ENCODE measurements at regions not wholly inside any gene's neighbourhood (a gene's known extent, or its start where the extent isn't known, plus 50 kb on each side); places are given as distances from the start of the nearest gene placed in this dataset.

- ATAC-seq: no peak
- Mint-ChIP-seq H3K9me3 (no peaks in the 10 kb centered on the region), H3K27ac (no peak overlapping the region), H3K36me3 (no peaks in the 10 kb centered on the region), H3K4me1 (no peaks in the 10 kb centered on the region), H3K27me3 (peaks cover 42% of the 10 kb centered on the region), H3K4me3 (no peak overlapping the region)
Observed at GRCh38 chr20:24870881-24871280, 78.2 kb upstream of the CST7 start.

GRCh38 chr20:24871480-24872213, 77.4 kb upstream of the CST7 start:
- ATAC-seq: no peak
- Mint-ChIP-seq H3K4me1 (no peaks in the 10 kb centered on the region), H3K4me3 (no peak overlapping the region), H3K27me3 (peaks cover 42% of the 10 kb centered on the region), H3K9me3 (no peaks in the 10 kb centered on the region), H3K36me3 (no peaks in the 10 kb centered on the region), H3K27ac (no peak overlapping the region)

- Mint-ChIP-seq H3K9me3 (no peaks in the 10 kb centered on the region), H3K4me3 (no peak overlapping the region), H3K27me3 (peaks cover 42% of the 10 kb centered on the region), H3K36me3 (no peaks in the 10 kb centered on the region), H3K4me1 (no peaks in the 10 kb centered on the region), H3K27ac (no peak overlapping the region)
- ATAC-seq: no peak
Observed at GRCh38 chr20:24872291-24873024, 76.6 kb upstream of the CST7 start.

GRCh38 chr20:24873025-24873620, 75.9 kb upstream of the CST7 start:
- no peak overlapping the region for H3K27ac Mint-ChIP-seq
- peaks cover 42% of the 10 kb centered on the region for H3K27me3 Mint-ChIP-seq
- no peak overlapping the region for H3K4me3 Mint-ChIP-seq
- no peaks in the 10 kb centered on the region for H3K9me3 Mint-ChIP-seq
- H3K36me3 Mint-ChIP-seq: no peaks in the 10 kb centered on the region
- ATAC-seq: no peak
- no peaks in the 10 kb centered on the region for H3K4me1 Mint-ChIP-seq

- Mint-ChIP-seq H3K27me3 (peaks cover 42% of the 10 kb centered on the region), H3K36me3 (no peaks in the 10 kb centered on the region), H3K4me1 (no peaks in the 10 kb centered on the region), H3K9me3 (no peaks in the 10 kb centered on the region), H3K4me3 (no peak overlapping the region), H3K27ac (no peak overlapping the region)
- no peak for ATAC-seq
Observed at GRCh38 chr20:24875078-24875477, 74.0 kb upstream of the CST7 start.

- Mint-ChIP-seq H3K27ac (no peak overlapping the region), H3K4me1 (no peaks in the 10 kb centered on the region), H3K9me3 (no peaks in the 10 kb centered on the region), H3K36me3 (no peaks in the 10 kb centered on the region), H3K4me3 (no peak overlapping the region), H3K27me3 (peaks cover 20% of the 10 kb centered on the region)
- ATAC-seq: no peak
Observed at GRCh38 chr20:24877652-24878051, 71.4 kb upstream of the CST7 start.

- no peak overlapping the region for H3K4me3 Mint-ChIP-seq
- H3K27me3 Mint-ChIP-seq: peaks cover 16% of the 10 kb centered on the region
- no peak for ATAC-seq
- H3K27ac Mint-ChIP-seq: no peak overlapping the region
- peaks cover 4% of the 10 kb centered on the region for H3K9me3 Mint-ChIP-seq
- peaks cover 3% of the 10 kb centered on the region for H3K36me3 Mint-ChIP-seq
- no peaks in the 10 kb centered on the region for H3K4me1 Mint-ChIP-seq
Observed at GRCh38 chr20:24878657-24879056, 70.4 kb upstream of the CST7 start.

- Mint-ChIP-seq H3K36me3 (peaks cover 6% of the 10 kb centered on the region), H3K4me3 (no peak overlapping the region), H3K4me1 (no peaks in the 10 kb centered on the region), H3K27ac (no peak overlapping the region), H3K9me3 (peaks cover 10% of the 10 kb centered on the region), H3K27me3 (peaks cover 4% of the 10 kb centered on the region)
- no peak for ATAC-seq
Observed at GRCh38 chr20:24879875-24880274, 69.2 kb upstream of the CST7 start.

- Mint-ChIP-seq H3K36me3 (peaks cover 6% of the 10 kb centered on the region), H3K27me3 (no peaks in the 10 kb centered on the region), H3K4me3 (no peak overlapping the region), H3K9me3 (peaks cover 10% of the 10 kb centered on the region), H3K4me1 (no peaks in the 10 kb centered on the region), H3K27ac (no peak overlapping the region)
- ATAC-seq: no peak
Observed at GRCh38 chr20:24880356-24880755, 68.7 kb upstream of the CST7 start.

GRCh38 chr20:24890286-24890685, 58.8 kb upstream of the CST7 start:
- H3K9me3 Mint-ChIP-seq: no peaks in the 10 kb centered on the region

GRCh38 chr20:24891546-24892393, 57.3 kb upstream of the CST7 start:
- Mint-ChIP-seq H3K27me3 (peaks cover 25% of the 10 kb centered on the region), H3K9me3 (no peaks in the 10 kb centered on the region), H3K4me3 (no peak overlapping the region), H3K27ac (no peak overlapping the region), H3K4me1 (no peaks in the 10 kb centered on the region), H3K36me3 (no peaks in the 10 kb centered on the region)
- no peak for ATAC-seq

More at GRCh38 chr20:24890286-24890685, 58.8 kb upstream of the CST7 start:
- Mint-ChIP-seq H3K36me3 (no peaks in the 10 kb centered on the region), H3K4me3 (no peak overlapping the region), H3K4me1 (no peaks in the 10 kb centered on the region), H3K27ac (no peak overlapping the region), H3K27me3 (peaks cover 25% of the 10 kb centered on the region)
- ATAC-seq: no peak

GRCh38 chr20:24892522-24892921, 56.5 kb upstream of the CST7 start:
- no peaks in the 10 kb centered on the region for H3K36me3 Mint-ChIP-seq
- no peak for ATAC-seq
- no peaks in the 10 kb centered on the region for H3K4me1 Mint-ChIP-seq
- H3K27me3 Mint-ChIP-seq: peaks cover 25% of the 10 kb centered on the region
- no peak overlapping the region for H3K4me3 Mint-ChIP-seq
- no peak overlapping the region for H3K27ac Mint-ChIP-seq
- no peaks in the 10 kb centered on the region for H3K9me3 Mint-ChIP-seq

- ATAC-seq: no peak
- no peak overlapping the region for H3K4me3 Mint-ChIP-seq
- no peak overlapping the region for H3K27ac Mint-ChIP-seq
- H3K9me3 Mint-ChIP-seq: no peaks in the 10 kb centered on the region
- no peaks in the 10 kb centered on the region for H3K4me1 Mint-ChIP-seq
- H3K36me3 Mint-ChIP-seq: no peaks in the 10 kb centered on the region
- peaks cover 25% of the 10 kb centered on the region for H3K27me3 Mint-ChIP-seq
Observed at GRCh38 chr20:24892931-24893330, 56.1 kb upstream of the CST7 start.

GRCh38 chr20:24894488-24894887, 54.6 kb upstream of the CST7 start:
- no peak for ATAC-seq
- Mint-ChIP-seq H3K4me3 (no peak overlapping the region), H3K27me3 (peaks cover 25% of the 10 kb centered on the region), H3K9me3 (peaks cover 10% of the 10 kb centered on the region), H3K27ac (no peak overlapping the region), H3K36me3 (no peaks in the 10 kb centered on the region), H3K4me1 (no peaks in the 10 kb centered on the region)

- Mint-ChIP-seq H3K4me1 (no peaks in the 10 kb centered on the region), H3K9me3 (peaks cover 10% of the 10 kb centered on the region), H3K4me3 (no peak overlapping the region), H3K36me3 (no peaks in the 10 kb centered on the region), H3K27ac (no peak overlapping the region), H3K27me3 (peaks cover 25% of the 10 kb centered on the region)
- ATAC-seq: no peak
Observed at GRCh38 chr20:24894967-24895366, 54.1 kb upstream of the CST7 start.

Data from stimulated activated memory B cell treated with anti-CD40 and anti-IgM and Interleukin-4, amounts not matched to agents 10 μg/mL and 1 μg/mL and 100 μg/mL, for 72 hours (primary cell).